OCI-LY3 (cell line): ENCODE measurements at regions not wholly inside any gene's neighbourhood (a gene's known extent, or its start where the extent isn't known, plus 50 kb on each side); places are given as distances from the start of the nearest gene placed in this dataset.

Source experiments
- H2AFZ ChIP-seq: fragments of 200-600, 300-600 bp; shearing (Covaris generic); 2 replicates; pipeline ENCODE4 v1.6.0; 2014; ENCODE audit warnings: antibody characterized with exemption, low read depth, low read length
- H3K27ac ChIP-seq: fragments of 200-600, 300-600 bp; sonication (generic); 2 replicates; pipeline ENCODE4 v1.5.1; 2014; ENCODE audit warnings: mild to moderate bottlenecking, low read length, moderate library complexity, mixed read lengths
- H3K27me3 ChIP-seq: fragments of 200-600, 300-600 bp; sonication (generic); 2 replicates; pipeline ENCODE4 v1.6.1; 2014; ENCODE audit warnings: low read depth, low read length, mixed read lengths
- H3K36me3 ChIP-seq: fragments of 200-600, 300-600 bp; sonication (generic); replicated peaks from 2 replicates; pipeline ENCODE3; 2014; ENCODE audit warnings: low read depth, low read length, mixed read lengths
- H3K4me1 ChIP-seq: fragments of 300-600, 200-600 bp; sonication (generic); 2 replicates; pipeline ENCODE4 v1.6.1; 2014; ENCODE audit warnings: low read length, mixed read lengths
- H3K4me2 ChIP-seq: fragments of 200-600, 300-600 bp; sonication (generic); 2 replicates; pipeline ENCODE4 v1.6.1; 2014; ENCODE audit warnings: low read length, mixed read lengths
- H3K4me3 ChIP-seq: fragments of 300-600, 200-600 bp; sonication (generic); 2 replicates; pipeline ENCODE4 v1.5.1; 2014; ENCODE audit warnings: antibody characterized with exemption, mild to moderate bottlenecking, low read length, moderate library complexity
- H3K79me2 ChIP-seq: fragments of 300-600, 200-600 bp; shearing (Covaris generic); 2 replicates; pipeline ENCODE4 v1.6.1; 2014; ENCODE audit warnings: mild to moderate bottlenecking, low read length, mixed read lengths
- H3K9ac ChIP-seq: fragments of 300-600, 200-600 bp; shearing (Covaris generic); 2 replicates; pipeline ENCODE4 v1.6.0; 2014; ENCODE audit warnings: mild to moderate bottlenecking, low read length, moderate library complexity
- H3K9me3 ChIP-seq: fragments of 200-600, 300-600 bp; shearing (Covaris generic); 2 replicates; pipeline ENCODE4 v1.6.1; 2014; ENCODE audit warnings: low read length, mixed read lengths; ENCODE audit not compliant: insufficient read depth
- H4K20me1 ChIP-seq: fragments of 200-600, 300-600 bp; sonication (generic); 2 replicates; pipeline ENCODE4 v1.6.1; 2016; ENCODE audit warnings: low read length, mixed read lengths; ENCODE audit not compliant: insufficient read depth
- CTCF ChIP-seq: fragments of 200-600, 300-600 bp; sonication (generic); IDR thresholded peaks from 2 replicates; pipeline ENCODE4 v1.5.1; 2014; ENCODE audit warnings: antibody characterized with exemption, low read length, low read depth
- EZH2phosphoT487 ChIP-seq: fragments of 200-600 bp; shearing (Covaris generic); IDR thresholded peaks from 2 replicates; pipeline ENCODE4 v1.6.1; 2018; ENCODE audit warnings: antibody characterized with exemption, mixed run types, low read depth

GRCh38 chr3:72582963-72583362, 265.3 kb downstream of the SHQ1 start:
- Histone ChIP-seq H3K4me1 (peaks cover 16% of the 10 kb centered on the region), H4K20me1 (0 out of 2 replicates have a peak, but pooled peaks cover 2% of the 10 kb centered on the region), H2AFZ (no peak overlapping the region), H3K9me3 (no peaks in the 10 kb centered on the region), H3K9ac (no peak overlapping the region), H3K36me3 (no peaks in the 10 kb centered on the region), H3K4me3 (no peak overlapping the region), H3K4me2 (no peak overlapping the region), H3K27me3 (peaks cover 59% of the 10 kb centered on the region), H3K27ac (no peak overlapping the region), H3K79me2 (no peaks in the 10 kb centered on the region)
- TF ChIP-seq EZH2phosphoT487 (no peak), CTCF (no peak)

DNA sequence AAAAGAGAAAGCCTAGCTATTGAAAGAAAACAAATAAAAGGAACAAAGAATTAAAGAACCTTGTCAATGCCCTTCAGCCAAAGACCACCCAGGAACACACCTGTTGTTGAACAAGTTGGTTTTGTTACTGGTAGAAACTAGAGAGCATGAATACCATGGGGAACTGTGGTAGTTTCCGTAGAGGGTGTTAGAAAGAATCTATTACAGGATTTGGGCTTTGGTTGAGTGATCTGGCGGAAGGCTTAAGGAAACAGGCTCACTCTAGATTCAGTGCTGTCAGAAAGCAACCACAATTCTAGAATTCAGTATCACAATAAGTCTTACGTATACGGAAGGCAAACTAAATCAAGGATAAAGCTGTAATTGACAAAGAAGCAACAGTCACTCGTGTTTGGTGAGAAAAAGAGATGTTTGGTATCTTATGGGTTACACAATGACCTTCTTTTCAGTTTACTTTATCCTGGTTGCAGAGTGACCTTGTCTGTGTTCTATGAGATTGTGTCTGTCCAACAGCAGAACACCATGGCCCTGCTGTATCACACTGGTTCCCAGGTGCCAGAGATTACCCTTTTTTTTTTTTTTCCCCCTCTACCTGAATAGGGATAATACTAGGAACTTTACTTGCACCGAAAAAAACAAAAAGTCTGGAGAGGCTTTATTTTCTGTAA, 265.9 kb downstream of the SHQ1 start:
- peak overlapping the region; percentile 40 for H3K4me2 ChIP-seq
- no peak overlapping the region for H3K27ac ChIP-seq

DNA sequence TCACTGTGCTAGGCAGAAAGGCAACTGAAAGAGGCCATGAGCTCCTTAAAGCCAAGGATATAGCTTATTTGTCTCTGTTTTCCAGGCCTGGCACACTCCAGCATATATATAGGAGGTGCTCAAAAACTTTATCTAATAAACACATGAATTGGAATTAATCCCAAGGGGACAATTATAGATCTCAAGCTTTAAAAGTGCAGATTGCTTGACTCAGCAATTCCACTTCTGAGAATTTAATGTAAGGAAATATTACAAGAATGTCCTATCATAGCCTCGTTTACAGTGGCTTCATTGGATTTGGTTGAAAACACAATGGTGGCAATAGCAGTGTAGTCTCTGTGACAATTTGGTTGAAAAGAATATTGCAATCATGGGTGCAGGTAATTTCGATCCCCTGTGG, 267.3 kb downstream of the SHQ1 start:
- H3K27ac ChIP-seq: no peak overlapping the region
- no peaks in the 10 kb centered on the region for H3K36me3 ChIP-seq
- H3K79me2 ChIP-seq: no peaks in the 10 kb centered on the region
- no peak overlapping the region for H3K4me3 ChIP-seq
- H3K9ac ChIP-seq: no peak overlapping the region
- no peak overlapping the region for H3K4me2 ChIP-seq
- no peak overlapping the region for H2AFZ ChIP-seq
- H3K27me3 ChIP-seq: peaks cover 58% of the 10 kb centered on the region
- H3K4me1 ChIP-seq: peaks cover 16% of the 10 kb centered on the region
- no peak for TF ChIP-seq CTCF
- no peak for TF ChIP-seq EZH2phosphoT487
- no peaks in the 10 kb centered on the region for H3K9me3 ChIP-seq
- H4K20me1 ChIP-seq: no peaks in the 10 kb centered on the region

More for the DNA sequence above, 265.9 kb downstream of the SHQ1 start:
- Histone ChIP-seq H3K79me2 (no peaks in the 10 kb centered on the region), H3K4me3 (peak overlapping the region; percentile 2; the same call in 1 of the 2 replicates), H3K9ac (no peak overlapping the region), H4K20me1 (no peaks in the 10 kb centered on the region), H3K9me3 (no peaks in the 10 kb centered on the region), H2AFZ (no peak overlapping the region; the same call in 1 of the 2 replicates), H3K27me3 (peaks cover 58% of the 10 kb centered on the region), H3K36me3 (no peaks in the 10 kb centered on the region), H3K4me1 (peaks cover 16% of the 10 kb centered on the region)
- TF ChIP-seq CTCF (no peak), EZH2phosphoT487 (no peak)

DNA sequence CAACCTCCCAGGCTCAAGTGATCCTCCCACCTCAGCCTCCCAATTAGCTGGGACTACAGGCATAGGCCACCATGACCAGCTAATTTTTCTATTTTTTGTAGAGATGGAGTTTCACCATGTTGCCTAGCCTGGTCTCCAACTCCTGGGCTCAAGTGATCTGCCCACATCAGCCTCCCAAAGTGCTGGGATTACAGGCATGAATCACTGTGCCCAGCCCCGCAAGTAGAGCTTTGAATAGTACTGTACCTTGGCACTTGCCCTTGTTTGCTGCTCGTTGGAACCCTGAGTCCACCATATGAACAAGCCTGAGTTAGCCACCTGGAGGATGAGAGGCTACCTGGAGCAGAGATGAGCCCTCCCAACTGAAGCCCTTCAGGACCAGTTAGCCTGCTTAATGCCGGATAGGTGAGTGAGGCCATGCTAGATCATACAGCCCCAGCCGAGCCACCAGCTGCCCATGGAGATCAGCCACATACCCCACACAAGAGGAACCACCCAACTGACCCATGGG, 267.9 kb downstream of the SHQ1 start:
- H3K9me3 ChIP-seq: no peaks in the 10 kb centered on the region
- no peaks in the 10 kb centered on the region for H3K36me3 ChIP-seq
- H3K27ac ChIP-seq: no peak overlapping the region
- no peak overlapping the region for H2AFZ ChIP-seq
- peaks cover 58% of the 10 kb centered on the region for H3K27me3 ChIP-seq
- no peak overlapping the region for H3K4me3 ChIP-seq
- TF ChIP-seq CTCF (no peak), EZH2phosphoT487 (no peak)
- peaks cover 16% of the 10 kb centered on the region for H3K4me1 ChIP-seq
- no peaks in the 10 kb centered on the region for H4K20me1 ChIP-seq
- no peaks in the 10 kb centered on the region for H3K79me2 ChIP-seq
- no peak overlapping the region for H3K9ac ChIP-seq
- no peak overlapping the region for H3K4me2 ChIP-seq
